ENCODE measurements at regions not wholly inside any gene's neighbourhood (a gene's known extent, or its start where the extent isn't known, plus 50 kb on each side); places are given as distances from the start of the nearest gene placed in this dataset.
"Not testable (repeated sequence)": the region's sequence is repeated elsewhere in the genome, so short reads cannot be mapped to it uniquely, and the experiment has no call there.

DNA sequence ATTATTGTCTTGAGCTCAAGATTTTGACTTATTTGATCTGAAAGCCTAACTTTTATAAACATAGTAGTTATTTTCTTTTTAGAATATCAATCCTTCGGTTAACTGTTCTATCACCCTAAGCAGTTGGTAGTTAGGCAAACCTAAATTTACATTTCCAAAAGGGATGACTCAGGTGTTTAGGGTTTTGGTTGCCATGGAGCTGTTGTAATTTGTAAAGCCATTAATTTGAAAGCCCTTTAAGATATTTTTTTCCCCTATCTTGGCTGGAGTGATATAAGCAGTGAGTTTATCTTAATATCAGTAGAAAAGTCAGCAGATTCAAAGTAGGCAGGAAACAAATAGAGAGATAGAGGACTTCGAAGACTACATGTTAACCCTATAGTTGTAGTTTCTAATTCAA lies 1472.6 kb upstream of the CELF2 start:
- no peak for DNase-seq (ENCODE audit: low read depth)

DNA sequence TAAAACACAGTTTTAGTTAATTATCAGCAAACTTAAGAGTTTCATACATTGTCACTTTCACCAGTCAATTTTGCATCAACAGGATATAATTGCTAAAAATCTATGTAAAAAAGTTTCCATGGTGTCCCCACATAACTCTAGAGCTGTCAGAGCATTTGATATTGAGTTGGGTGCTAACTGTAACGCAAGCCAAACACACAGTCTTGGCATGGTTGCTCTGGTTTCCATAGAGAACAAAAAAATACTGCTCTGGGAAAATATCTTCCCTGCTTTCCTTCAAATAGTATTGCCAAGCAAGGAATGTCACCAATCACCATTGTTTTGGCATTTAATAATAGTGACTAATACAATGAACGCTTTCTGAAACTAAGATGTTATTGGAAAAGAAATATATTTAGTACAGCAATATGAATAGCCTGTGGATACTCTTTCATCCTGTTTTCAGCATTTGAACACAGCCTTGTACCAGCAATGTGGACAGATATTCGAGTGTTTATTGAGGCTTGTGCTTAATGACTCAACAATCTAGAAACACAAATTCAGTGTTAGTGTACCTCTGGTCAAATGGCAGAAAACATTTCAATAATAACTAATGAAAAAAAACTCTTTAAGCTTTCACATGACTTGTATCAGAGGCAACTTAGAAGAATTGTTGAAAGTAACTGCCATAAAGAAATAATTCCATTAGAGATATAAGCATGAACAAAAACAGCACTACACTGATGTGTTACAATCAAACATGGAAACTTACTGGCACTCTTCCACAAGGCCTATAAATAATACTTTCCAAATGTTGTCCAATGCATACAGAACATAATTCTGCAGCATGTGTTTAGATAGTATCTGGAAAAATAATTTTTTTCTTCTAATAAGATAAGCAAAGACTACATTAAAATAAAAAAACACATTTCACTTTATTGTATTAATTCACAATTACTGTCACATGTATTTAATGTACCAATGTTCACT lies 1469.5 kb upstream of the CELF2 start:
- DNase-seq (ENCODE audit: low read depth) = no peak

DNA sequence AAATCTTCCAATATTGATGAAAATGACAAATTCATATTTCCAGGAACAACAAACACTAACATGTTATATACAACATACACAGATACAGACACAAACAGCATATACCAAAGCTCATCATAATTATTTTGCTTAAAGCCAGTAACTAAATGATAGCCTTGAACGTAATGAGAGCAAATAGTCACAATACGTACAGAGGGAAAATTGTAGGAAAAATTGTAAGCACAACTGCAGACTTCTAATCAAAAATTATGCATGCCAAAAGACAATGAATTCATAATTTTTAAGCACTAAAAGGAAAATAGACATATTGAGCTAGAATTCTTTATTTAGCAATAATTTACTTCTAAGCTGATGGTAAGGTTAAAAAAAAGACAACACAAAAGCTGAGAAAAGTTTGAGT lies 1466.9 kb upstream of the CELF2 start:
- no peak for DNase-seq (ENCODE audit: low read depth)

DNA sequence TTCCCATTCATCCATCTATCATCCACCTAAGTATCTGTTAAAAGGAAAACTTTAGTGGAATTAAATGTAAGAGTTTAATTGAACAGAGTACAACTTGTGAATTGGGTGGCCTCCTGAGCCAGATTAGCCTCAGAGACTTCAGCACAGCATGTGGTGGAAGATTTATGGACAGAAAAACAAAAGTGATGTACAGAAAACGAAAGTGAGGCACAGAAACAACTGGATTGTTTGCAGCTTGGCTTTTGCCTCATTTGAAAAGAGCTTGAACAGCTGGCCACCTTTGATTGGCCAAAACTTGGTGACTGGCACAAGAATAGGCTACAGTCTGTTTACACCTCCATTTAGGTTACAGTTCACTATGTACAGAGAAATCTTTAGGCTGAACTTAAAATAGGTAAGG lies 1463.4 kb upstream of the CELF2 start:
- no peak for DNase-seq (ENCODE audit: low read depth)

DNA sequence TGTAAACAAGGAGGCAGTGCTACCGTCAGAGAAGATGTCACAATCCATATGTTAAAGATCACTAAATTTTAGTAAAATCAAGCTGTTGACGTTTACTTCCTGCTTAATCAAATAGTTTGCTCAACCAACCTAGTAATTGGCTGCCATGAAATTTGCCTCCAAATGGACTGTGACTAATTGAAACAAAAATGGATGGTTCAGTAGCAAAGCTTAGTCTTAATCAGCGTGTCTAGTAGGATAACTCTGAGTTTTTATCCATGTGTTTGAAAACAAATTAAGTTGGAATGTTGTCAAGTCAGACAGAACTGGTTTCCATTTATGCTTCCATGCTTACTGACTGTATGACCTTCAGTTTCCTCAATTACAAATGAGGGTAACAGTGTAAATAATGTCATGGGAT lies 1456.7 kb upstream of the CELF2 start:
- no peak for DNase-seq (ENCODE audit: low read depth)

DNA sequence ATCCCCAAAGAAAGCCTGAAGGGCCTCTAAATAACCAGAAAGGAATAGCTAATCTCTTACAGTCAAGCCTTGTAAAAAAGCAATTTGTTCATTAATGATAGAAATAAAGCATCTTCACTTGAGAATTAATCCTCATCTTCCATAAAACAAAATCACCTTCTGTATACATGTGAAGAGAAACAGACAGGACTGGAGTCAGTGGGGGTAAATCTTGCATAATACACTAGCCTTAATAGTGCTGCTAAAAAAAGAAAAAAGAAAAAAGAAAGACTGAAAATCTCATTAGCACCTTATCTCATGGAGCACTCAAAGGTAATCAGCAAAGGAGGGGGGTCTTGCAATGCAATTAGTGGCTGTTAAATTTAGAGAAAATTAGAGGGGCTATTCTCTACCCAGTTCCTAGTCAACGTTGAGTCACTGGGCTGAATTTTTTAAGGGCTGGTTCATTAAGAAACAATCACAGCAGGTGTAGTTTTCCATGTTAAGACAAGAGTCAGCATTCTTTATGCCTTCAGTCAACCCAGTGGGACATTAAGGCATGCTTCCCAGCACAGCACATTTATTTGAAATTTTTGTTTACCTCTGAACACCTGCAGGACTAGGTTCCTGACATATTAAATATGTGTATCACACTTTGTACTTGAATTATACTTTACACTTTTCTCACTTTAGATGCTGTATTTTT lies 1455.7 kb upstream of the CELF2 start:
- DNase-seq (ENCODE audit: low read depth) = no peak

DNA sequence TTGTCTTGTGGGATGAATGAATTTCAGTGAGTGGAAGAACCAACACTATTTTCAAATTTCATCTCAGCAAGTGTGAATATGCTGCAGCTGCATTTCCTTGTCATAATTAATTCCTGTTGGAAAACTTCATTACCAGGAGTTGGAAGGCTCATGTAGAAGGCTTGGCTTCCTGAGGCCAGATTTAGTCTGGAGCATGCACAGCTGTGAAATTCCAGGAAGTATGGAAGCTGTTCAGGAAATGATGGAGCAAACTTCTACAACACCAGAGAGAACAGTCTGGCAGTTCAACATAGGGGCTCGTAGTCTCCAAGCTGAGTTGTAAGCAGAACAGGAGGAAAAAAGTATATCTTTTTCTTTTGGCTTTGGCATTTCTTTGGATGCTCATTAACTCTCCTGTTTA lies 1439.9 kb upstream of the CELF2 start:
- no peak for DNase-seq (ENCODE audit: low read depth)

DNA sequence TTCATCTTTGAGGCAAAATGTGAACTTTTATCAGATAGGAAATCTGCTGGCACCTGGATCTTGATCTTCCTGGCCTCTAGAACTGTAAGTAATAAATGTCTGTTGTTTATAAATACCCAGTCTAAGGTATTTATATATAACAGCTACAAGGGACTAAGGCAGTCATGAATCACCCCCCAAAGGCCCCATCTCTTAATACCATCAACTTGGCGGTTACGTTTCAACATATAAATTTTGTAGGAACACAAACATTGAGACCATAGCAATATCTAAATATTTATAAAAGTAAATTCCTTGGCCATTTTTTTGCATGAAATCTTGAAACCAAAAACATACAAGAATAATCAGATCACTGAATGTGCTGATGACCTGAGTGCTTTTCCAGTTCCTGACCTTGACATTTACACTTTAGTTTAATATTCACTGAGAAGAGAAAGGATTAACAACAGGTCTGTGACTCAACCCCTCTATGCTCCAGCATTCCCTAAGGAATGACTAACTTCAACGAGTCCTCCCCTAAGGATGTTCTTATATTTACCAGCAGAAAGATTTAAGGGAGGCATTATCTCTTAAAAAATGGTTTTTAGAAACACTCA lies 1438.5 kb upstream of the CELF2 start:
- DNase-seq (ENCODE audit: low read depth) = no peak

DNA sequence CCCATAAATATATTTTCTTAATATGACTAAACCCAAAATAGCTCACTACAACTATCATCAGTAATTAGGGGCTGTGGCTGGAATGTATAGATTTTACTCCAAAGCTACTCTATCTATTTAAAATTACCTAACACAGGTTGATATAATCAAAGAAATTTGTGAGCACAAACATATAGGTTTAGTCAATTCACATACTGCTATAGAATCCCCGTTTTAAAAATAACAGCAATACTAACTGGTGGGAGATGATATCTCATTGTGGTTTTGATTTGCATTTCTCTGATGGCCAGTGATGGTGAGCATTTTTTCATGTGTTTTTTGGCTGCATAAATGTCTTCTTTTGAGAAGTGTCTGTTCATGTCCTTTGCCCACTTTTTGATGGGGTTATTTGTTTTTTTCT lies 1434.9 kb upstream of the CELF2 start:
- DNase-seq (ENCODE audit: low read depth) = not testable (repeated sequence)

DNA sequence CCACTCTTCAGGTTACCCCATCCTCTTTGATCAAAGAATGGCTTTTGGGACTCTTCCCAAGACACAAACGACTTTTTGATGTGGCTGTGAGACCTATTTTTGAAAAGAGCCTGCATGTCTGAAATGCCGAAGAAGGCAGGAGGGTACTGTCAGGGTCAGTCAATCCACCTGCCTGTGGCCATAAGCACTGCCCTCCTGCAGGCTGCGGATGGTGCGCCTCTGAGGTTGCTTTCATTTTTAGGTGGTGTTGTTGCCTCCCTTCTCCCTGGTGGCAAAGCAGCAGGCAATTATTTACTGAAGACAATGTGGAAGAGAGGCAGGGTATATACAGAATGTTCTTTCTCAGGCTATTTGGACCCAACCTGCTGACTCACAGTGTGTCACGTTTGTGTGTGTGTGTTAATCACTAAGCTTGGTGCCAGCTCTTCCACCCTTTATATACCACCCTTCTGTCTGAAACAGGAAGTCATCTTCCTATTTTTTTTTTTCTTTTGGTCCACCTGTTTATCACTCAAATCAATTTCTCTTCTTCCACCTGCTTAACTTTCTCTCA lies 1421.2 kb upstream of the CELF2 start:
- DNase-seq (ENCODE audit: low read depth) = no peak

DNA sequence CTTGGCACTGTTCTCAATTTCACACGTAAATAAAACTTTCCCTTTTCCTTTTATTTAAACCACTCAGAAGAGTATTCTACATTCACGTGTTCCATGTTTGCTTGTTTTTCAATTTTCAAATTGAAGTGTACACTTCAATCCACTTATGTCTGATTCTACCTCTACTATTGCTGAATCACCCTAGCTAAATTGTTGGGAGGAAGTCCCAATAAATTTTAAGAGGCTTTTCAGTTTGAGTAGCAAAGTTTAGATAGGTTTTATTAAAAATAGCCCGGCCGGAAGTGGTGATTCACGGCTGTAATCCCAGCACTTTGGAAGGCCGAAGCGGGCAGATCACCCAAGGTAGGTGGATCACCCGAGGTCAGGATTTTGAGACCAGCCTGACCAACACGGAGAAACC lies 1414.7 kb upstream of the CELF2 start:
- no peak for DNase-seq (ENCODE audit: low read depth)

DNA sequence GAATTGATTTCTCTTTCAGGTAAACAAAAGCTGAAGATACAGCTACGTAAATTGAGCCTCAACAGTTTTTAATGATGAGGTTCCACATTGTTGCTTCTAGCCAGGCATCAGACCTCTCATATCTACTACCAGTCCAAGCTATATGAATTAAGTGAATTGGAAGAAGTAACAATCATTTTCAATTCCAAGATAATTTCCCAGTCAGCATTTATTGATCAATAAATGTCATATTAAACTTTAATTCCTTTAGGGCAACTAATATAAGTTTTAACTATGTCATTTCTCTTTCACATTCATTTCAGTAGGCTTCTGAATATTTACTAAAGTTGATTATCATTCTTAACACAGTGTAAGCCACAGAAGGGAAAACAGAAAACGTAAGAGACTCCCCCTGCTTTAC lies 1413.7 kb upstream of the CELF2 start:
- DNase-seq (ENCODE audit: low read depth) = no peak

DNA sequence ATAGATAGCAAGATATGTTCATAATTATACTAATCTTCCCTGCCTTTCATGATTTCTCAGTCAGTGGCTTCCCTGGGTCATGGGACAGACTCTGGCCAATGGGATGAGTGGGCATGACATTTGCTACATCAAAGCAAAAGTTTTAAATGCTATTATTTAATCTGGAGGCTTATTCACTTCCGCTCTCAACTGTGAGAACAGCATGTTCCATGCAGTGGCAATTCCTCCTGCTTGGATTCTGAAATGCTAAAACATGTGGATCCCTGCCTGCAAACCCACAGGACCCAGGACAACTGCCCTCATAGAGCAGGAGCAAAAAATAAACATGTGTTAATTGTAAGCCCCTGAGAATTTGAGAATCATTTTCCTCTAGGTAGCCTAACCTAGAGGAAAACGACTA lies 1412.4 kb upstream of the CELF2 start:
- DNase-seq (ENCODE audit: low read depth) = no peak

DNA sequence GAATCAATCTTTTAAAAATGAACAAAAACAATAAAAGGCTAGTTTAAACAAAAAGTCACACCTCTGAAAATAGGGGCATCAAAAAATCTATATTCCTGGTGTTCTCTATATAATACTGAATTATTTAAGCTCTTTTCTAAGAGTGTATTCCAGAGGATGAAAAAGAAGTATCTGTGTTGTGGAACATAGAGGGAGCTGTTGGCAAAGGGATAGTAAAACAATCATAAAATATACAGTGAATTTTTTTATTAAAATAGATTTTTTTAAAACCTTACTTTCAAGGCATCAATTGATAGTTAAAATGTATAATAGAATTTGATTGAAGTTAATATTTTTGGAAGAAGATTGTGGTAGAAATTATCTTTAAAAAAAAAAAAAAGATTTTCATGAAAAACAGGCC lies 1409.1 kb upstream of the CELF2 start:
- no peak for DNase-seq (ENCODE audit: low read depth)

DNA sequence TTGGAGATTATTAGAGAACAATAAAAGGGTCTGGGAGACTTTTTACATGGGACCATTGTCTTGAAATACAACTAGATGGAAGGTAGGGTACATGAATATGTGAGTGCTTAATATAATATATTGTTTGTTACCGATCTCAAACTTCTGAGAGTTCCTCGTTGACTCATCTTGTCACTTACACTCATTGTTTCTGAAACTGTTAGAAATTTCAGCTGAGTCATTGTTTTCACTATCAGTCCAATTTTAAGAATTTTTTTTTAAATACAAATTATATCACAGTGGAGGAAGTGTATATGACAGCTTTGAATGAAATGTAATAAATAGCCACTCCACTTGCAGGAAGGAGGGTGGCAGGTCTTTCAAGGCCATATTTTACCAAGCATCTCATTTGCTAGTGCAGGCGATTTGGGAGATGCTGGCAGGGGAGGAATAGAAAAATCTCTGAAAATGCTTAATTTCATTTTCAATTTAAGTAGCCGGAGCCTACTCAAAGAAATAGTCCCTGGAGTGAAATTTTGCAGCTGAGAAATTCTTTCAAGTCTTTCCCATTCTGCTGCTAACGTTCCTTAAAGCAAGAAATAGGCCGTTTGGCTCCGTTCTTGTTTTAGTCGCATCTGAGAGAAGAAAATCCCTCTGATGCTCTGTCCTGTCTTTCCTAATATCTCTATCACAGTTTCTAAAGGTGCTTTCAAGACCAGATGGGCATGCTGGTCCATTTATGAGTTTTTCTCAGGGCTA lies 1404.2 kb upstream of the CELF2 start:
- no peak for DNase-seq (ENCODE audit: low read depth)

DNA sequence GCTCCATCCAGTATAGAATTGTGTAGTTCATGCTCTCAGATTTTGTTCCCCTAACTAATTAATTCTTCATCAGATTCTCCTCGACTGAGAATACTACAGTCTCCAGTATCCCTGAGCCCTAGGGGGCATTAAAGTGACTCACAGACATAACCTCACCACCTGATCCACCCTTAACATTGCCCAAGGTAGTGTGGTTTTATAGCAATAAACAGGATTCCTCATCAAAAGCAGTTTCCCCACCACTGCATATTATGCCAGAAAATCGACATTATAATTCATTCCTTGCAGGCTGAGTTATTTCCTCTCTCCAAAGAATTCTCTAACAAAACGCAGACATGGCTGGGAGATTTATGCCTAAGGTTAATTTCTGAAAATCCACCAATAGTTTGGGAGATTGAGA lies 1402.5 kb upstream of the CELF2 start:
- DNase-seq (ENCODE audit: low read depth) = no peak

DNA sequence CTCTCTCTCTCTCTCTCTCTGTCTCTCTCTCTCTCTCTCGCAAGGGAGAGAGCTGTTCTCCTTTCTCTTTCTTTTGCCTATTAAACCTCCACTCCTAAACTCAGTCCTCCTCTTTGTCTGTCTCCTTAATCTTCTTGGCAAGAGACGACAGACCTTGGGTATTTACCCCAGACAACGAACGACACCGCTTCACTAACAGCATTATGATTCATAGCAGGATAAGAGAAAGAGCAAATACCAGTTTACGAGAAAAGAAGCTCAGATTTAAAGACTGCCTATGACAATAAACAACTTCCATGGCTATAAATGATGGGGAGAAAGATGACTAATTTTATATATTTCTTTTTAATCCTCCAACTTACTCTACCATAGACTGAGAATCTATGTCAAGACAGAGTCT lies 1396.5 kb upstream of the CELF2 start:
- no peak for DNase-seq (ENCODE audit: low read depth)

DNA sequence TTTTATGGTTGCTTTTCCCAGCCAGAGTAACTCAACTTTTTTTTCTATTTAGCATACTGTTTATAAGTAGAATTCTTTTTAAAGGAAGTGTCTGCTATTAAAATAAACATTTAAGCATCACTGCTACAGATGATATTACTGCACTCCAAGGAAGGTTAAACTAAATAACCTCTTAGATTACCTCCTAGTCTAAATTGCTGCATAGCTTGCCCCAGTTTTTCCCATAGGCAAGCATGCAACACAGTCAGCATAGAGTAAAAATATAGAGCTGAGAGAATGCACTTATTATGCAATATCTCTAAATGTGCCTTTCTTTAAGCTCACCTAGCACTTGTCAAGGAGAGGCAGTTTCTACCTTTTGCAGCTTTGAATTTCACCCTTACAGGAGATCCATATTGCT lies 1392.4 kb upstream of the CELF2 start:
- no peak for DNase-seq (ENCODE audit: low read depth)

DNA sequence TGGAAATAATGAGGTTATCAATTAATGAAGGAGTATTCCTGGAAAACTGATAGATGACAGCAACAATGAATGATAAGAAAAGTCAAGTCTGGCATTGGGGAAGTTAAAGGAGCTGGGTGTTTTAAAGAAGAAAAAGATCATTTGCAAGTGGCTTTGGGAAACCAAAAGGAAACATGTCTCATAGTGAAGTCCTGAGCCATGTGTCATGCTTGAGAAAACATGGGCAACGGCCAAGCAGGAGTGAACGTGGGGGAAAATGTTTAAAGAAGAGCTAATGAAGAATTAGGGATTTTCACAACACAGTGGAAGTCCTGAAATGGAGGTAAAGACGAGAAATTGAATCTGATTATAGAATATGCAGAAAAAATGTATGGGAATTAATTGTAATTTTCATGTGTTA lies 1383.2 kb upstream of the CELF2 start:
- DNase-seq (ENCODE audit: low read depth) = no peak

DNA sequence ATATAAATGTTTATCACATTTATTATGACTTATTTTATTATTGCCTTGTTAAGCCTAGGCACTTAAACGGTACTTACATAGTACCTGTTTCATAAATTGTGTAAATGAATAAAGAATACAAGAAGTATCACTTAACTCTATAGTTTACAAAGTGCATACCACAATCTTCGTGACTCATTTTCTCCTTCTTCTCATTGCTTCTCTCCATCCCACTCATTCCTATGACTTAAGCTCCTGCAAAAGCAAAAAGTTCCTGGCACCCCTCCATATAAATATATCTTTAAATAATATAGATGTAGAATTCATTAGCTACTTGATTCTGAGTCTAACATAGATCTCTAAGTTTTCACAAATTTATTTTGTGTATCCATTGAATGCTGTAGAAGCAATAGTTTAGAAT lies 1382.0 kb upstream of the CELF2 start:
- DNase-seq (ENCODE audit: low read depth) = no peak

DNA sequence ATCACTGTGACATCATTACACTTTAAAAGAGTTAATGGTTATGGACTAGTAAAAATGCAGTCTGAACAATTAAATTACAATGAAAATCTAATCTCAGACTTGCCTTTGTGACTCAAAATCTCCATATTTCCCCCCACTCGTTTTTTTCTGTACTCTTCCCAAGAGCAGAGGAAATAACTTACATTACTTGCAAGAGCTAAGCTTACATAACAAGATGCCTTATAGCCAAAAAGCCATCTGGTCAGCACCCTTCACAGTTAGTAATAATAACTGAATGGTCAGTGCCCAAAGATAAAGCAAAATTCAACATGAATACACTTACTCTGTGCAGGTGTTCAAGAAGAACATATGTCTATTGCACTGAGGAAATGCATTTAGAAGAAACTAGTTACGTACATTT lies 1381.5 kb upstream of the CELF2 start:
- DNase-seq (ENCODE audit: low read depth) = no peak

DNA sequence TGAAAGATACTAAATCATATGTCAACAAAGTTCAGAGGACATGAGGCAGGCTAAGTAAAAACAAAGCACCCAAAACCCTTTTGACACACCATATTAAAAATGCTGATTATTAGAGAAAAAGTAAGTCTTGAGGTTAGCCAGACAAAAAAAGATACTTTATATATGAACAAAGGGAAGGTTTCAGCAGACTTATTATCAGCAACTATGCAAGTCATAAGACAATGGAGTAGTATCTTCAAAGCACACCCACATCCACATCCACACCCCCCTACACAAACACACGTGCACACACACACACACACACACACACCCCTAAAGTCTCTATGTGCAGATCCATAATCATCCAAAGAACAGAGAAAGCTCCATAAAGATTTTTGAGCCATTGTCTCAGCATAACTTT lies 1373.9 kb upstream of the CELF2 start:
- no peak for DNase-seq (ENCODE audit: low read depth)

Measured in activated gamma-delta T cell treated with anti-CD3 and anti-CD28 coated beads, Interleukin-2, amount 50 U/mL, for 16 hours (primary cell).